GM21390 (cell line): ENCODE measurements at regions not wholly inside any gene's neighbourhood (a gene's known extent, or its start where the extent isn't known, plus 50 kb on each side); places are given as distances from the start of the nearest gene placed in this dataset.
"Not testable (repeated sequence)": the region's sequence is repeated elsewhere in the genome, so short reads cannot be mapped to it uniquely, and the experiment has no call there.

Experiments
- ATAC-seq: cut with Tn5 transposase; IDR thresholded peaks from one replicate; pipeline ENCODE4 v1.9.1; 2021; ENCODE audit not compliant: unreplicated experiment

DNA sequence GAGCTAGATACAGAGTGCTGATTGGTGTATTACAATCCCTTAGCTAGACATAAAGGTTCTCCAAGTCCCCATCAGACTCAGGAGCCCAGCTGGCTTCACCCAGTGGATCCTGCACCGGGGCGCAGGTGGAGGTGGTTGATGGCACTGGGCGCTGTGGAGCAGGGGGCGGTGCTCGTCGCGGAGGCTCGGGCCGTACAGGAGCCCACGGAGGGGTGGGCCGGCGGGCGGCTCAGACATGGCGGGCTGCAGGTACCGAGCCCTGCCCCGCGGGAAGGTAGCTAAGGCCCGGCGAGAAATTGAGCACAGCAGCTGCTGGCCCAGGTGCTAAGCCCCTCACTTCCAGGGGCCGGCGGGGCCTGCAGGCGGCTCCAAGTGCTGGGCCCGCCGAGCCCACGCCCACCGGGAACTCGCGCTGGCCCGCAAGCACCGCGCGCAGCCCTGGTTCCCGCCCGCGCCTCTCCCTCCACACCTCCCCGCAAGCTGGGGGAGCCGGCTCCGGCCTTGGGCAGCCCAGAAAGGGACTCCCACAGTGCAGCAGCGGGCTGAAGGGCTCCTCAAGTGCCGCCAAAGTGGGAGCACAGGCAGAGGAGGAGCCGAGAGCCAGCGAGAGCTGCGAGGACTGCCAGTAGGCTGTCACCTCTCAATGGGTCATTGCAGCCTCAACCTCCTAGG lies 96.4 kb upstream of the MYO10 start:
- ATAC-seq, result not testable (repeated sequence)

DNA sequence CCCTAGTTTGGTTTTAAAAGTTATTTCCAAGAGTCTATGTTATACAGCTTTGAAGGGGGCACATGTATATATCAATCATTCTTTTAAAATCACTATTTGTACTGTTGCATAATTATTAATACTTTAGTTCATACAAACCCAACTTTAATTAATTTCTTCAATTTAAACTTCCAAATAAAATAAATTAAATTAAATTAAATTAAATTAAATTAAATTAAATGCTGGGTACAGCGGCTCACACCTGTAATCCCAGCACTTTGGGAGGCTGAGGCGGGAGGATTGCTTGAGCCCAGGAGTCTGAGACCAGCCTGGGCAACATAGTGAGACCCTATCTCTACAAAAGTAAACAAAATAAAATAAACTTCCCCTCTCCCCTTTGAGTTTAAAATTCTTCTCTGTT lies 98.9 kb upstream of the MYO10 start:
- ATAC-seq, result not testable (repeated sequence)

DNA sequence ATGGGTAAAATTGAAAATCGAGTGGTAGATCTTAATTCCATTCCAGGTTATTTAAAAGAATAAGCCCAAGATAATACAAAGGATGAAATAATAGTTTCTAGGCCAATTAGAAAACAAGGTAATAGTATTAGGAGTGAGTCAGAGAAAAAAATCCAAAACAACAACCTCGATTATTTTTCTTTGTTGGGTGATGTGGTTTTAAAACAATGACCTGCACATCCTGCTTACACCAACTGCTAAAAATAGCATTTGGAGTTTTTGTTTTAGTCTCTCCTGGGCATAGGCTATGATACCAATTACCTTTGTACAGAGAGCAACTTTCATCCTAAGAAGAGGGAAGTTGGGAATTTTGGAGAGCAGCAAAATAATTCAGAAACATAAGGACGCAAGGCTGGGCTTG lies 101.7 kb upstream of the MYO10 start:
- ATAC-seq, result no peak

DNA sequence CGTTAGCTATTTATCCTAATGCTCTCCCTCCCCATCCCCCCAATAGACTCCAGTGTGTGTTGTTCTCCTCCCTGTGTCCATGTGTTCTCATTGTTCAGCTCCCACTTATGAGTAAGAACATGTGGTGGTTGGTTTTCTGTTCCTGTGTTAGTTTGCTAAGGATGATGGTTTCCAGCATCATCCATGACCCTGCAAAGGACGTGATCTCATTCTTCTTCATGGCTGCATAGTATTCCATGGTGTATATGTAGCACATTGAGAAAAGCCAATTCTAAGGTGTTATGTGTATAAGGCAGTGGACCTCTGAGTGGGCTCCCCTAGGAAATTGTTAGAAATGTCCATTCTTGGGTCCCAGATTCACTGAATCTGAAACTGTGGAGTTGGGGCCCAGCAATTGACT lies 103.1 kb upstream of the MYO10 start:
- no peak for ATAC-seq

DNA sequence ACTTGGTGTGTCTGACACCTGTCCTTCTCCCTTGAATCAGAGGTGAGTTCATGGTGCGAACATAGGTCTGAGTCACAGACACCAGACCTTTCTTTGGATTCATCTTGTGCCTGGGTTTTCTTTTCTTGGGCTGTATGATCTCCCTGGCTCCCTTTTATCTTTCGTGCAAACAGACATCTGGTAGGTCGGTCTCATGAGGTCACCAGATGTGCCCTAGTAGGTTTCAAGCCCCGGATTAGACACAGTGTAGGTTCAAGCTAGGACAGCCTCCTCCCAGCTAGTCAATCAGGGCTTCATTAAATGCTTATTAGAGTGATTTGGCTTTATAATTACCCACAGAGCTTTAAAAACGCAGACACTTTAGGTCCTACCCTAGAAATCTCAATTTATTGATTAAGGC lies 106.0 kb upstream of the MYO10 start:
- no peak for ATAC-seq

DNA sequence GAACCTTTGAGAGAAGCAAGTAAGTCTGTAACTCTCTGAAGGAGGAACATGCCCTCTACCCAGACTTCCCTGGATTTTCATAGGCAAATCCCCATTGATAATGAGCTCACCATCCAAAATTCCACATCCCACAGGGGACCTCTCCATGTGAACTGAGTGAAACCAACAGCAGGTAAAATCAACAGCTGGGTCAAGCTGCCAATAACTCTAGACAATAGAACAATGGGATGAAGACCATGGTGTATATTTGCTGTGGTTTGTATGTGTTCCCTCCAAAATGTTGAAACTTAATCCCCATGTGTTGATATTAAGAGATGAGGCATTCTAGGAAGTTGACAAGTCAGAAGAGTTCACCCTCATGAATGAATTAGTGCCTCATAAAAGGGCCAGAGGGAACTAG lies 110.2 kb upstream of the MYO10 start:
- ATAC-seq, result no peak

DNA sequence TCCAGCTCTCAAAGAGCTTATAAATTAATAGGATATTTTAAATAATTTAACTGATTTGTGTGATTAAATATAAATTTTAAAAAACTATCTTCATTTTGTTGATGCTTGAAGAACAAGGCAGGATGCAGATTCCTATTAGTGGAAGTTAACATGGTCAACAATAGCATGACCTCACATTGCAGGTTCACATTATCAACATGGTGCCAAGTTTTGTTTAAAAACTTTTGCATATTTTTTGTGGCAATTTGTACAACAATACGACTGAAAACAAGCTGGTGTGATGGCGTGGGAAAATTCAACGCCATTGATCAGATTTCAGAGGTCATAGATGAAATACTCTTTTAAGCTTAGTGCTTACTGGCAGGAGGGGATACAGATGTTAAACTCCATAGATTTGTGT lies 114.1 kb upstream of the MYO10 start:
- no peak for ATAC-seq

DNA sequence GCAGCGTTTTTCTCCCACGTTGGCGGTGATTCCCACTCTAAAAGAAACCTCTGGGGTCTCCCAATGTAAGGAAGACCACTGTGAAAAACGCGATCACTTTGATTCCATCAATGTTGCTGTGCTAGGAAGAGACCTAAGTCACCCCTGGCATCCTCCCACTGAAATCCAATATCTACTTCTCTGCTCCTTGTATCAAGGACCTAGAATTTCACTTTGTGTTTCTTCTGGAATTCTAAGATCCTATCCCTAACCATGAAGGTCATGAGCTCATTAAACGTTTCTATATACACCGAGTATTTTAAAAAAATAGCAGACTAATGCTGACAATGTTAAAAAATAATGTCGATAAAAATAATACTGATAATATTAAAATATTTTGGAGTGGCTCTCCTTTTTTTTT lies 118.8 kb upstream of the MYO10 start:
- no peak for ATAC-seq

DNA sequence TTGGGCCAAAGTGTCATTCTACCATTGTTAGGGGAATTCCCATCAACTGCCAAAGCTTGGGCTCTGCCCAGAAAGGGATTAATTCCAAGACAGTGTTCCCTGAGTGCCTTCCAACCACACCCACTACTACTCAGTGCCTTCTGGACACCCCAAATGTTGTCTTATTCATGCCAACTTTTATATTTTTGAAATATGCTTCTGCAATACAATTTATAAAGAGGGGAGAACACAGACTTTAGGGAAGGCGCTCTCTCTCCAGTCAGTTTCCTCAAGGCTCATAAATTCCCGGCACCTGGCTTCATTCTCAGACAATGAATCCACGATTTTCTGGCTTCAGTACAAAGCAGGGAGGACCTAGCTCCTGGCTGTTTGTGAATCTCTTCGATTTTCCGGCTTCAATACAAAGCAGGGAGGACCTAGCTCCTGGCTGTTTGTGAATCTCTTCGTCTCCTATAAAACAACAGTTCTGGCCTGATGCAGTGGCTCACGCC lies 120.1 kb upstream of the MYO10 start:
- ATAC-seq, result no peak

DNA sequence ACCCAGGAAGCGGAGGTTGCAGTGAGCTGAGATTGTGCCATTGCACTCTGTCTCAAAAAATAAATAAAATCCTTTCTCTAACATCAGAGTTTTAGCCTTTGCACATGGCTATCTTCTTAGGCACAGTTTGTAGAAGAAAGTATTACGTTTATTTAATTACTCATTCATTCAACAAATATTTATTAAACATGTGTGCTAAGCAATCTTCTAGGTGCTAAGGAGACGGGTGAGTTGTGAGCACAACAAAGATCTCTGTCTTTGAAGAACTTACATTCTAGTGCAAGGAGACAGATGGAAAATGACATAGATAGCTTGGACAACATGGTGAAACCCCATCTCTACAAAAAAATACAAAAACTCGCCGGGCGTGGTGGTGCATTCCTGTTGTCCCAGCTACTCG lies 122.3 kb upstream of the MYO10 start:
- ATAC-seq, result no peak

DNA sequence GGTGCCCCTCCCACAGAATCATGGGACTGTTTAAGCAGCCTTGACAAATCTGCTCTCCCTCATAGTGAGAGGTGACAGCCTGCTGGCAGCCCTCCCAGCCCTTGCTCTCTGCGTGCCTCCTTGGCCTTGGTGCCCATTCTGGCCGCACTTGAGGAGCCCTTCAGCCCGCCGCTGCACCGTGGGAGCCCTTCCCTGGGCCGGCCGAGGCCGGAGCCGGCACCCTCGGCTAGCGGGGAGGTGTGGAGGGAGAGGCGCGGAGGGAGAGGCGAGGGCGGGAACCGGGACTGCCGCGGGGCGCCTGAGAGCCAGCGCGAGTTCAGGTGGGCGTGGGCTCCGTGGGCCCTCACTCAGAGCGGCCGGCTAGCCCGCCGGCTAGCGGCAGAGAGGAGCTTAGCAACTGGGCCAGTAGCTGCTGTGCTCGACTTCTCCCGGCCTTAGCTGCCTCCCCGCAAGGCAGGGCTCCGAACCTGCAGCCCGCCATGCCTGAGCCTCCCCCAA lies 125.9 kb upstream of the MYO10 start:
- no peak for ATAC-seq

DNA sequence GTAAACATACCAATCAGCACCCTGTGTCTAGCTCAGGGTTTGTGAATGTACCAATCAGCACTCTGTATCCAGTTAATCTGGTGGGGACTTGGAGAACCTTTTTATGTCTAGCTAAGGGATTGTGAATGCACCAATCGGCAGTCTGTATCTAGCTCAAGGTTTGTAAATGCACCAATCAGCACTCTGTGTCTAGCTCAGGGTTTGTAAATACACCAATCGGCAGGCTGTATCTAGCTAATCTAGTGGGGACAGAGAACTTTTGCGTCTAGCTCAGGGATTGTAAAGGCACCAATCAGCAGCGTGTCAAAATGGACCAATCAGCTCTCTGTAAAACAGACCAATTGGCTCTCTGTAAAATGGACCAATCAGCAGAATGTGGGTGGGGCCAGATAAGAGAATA lies 126.7 kb upstream of the MYO10 start:
- ATAC-seq, result not testable (repeated sequence)

DNA sequence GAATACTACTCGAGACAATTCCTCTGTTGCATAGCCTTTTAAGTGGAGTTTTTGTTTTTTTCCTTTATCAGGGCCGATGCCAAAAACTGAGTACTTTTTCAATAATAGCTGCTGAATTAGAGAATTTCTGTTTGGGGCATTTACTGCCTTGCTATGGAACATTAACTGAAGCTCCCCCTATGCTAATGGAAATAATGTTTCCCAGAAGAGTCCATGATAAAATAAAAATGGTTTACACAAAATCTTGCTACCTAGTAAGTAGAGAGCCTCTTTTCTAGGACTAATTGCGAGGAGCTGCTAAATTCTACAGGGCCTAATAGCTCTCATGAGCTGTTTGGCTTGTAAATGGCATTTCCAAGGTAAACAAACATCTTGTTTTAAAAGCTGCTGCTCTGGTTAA lies 128.2 kb upstream of the MYO10 start:
- no peak for ATAC-seq

DNA sequence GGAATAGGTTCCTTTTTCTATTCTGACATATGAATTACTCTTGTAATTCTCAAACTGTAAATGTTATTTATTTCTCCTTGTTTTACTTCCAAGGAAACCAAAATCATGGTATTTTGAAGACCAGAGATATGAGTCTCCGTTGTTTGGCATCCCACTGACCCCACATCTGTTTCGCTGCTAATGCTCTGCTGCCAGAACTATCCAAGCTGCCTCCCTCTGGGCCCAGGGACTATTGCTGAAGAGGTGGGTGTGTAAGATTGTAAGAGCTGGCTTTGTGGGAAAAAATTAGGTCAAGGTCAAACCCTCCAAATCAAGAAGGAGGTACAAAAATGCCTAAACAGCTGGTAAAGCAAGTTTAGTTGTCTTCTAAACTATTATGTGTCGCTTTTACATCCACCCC lies 129.4 kb upstream of the MYO10 start:
- no peak for ATAC-seq

DNA sequence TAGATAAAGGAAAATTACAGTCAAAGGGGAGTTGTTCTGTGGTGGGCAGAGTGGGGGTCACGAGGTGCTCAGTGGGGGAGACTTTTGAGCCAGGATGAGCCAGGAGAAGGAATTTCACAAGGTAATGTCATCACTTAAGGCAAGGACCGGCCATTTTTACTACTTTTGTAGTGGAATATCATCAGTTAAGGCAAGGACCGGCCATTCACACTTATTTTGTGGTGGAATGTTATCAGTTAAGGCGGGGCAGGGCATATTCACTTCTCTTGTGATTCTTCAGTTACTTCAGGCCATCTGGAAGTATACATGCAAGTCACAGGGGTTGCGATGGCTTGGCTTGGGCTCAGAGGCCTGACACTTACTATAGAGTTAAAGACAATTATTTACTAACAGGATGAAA lies 129.9 kb upstream of the MYO10 start:
- ATAC-seq, result not testable (repeated sequence)

DNA sequence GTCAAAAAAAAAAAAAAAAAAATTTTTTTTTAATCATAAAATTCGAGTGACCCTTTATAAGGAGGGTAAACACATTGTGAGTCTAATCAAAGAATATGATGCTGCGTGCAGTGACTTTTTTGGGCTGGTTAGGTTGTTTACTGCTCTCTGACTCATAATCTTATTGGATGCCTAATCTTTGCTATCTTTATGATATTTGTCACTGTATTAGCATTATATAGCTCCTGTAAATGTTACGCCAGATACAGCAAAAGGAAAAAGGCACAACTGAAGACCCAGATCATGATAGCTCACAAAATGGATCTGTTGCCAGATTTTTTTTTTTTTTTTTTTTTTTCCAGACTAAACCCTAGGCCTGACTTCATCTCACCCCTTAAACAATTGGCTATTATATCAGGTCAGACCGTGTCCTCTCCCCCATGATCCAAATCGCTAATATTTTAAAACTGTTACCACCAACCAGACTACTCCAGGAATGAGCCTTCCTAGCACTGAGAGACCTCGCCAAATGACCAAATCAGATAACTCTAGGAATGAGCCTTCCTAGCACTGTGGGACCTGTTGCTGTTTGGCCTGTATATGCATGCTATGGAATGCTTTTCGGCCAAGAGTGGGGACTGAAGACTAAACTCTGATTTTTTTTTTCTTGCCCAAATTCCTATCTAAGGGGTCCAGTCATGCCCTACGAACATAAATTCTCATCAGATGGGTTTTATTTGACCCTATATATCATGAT lies 131.7 kb upstream of the MYO10 start:
- ATAC-seq, result no peak

DNA sequence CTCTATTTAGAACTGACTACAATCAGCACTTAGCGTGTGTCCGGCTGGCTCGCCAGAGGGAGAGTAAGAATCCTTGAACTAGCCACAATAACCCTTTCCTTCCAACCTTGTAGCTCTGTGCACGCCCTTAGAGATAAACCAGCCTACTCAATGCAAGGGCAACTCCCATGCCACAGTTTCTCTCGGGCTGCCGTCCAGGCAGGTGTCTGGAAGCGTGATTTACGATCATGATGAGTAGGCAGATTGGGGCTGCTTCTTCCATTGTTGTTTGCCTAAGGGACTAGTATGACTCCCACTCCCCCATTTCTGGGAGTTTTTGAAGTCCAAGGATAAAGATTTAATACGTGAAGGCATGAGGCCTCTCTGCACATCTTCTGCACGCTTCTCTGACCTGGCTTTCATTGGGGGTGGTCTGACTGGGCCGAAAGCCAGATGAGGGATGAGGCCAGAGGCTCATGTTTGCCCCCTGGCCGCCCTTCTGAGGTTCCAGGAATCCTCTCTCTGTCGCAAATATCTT lies 134.0 kb upstream of the MYO10 start:
- ATAC-seq, result no peak

DNA sequence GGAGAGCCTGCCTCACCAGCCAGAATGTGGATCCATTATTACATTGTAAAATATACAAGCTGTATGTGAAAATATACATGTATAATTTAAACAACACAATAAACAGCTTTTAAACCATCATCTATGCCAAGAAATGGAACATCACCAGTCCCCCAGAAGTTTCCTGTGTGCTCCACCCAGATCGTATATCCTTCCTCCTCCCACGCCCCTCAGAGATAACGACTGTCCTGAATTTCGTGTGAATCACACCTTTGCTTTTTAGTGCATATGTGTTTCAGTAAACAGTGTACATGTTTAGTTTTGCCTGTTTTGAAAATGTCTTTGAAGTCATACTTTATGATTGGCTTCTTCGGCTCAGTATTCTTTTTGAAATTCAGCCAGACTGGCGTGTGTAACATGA lies 134.6 kb upstream of the MYO10 start:
- no peak for ATAC-seq

DNA sequence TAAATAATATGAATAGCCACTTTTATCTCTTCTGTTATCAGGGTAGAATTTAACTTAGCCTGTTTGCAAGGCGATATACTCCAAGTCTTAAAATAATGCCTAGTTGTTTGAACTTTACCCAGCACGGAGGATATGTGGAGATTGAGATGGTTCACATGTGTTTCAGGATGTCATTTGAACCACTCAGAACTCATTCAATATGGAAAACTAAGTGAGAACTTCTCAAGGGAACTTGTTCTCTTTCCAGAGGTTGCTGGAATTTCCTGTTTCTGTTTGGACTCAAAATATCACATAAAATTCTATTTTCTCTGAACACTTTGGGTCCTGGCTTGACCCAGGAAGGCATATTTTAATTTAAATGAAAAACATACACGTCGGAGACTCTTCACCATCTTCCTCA lies 139.1 kb upstream of the MYO10 start:
- ATAC-seq, result no peak

DNA sequence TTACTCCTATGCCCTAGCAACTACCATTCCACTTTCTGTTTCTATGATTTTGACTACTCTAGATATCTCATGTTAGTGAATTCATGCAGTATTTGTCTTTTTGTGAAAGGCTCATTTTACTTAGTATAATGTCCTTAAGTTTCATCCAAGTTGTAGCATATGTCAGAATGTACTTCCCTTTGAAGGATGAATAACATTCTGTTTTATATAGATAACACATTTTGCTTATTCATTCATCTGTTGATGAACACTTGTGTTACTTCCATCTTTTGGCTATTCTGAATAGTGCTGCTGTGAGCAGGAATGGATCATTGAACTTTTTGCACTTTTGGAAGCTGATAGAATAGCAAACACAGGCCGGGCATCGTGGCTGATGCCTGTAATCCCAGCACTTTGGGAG lies 140.2 kb upstream of the MYO10 start:
- no peak for ATAC-seq

DNA sequence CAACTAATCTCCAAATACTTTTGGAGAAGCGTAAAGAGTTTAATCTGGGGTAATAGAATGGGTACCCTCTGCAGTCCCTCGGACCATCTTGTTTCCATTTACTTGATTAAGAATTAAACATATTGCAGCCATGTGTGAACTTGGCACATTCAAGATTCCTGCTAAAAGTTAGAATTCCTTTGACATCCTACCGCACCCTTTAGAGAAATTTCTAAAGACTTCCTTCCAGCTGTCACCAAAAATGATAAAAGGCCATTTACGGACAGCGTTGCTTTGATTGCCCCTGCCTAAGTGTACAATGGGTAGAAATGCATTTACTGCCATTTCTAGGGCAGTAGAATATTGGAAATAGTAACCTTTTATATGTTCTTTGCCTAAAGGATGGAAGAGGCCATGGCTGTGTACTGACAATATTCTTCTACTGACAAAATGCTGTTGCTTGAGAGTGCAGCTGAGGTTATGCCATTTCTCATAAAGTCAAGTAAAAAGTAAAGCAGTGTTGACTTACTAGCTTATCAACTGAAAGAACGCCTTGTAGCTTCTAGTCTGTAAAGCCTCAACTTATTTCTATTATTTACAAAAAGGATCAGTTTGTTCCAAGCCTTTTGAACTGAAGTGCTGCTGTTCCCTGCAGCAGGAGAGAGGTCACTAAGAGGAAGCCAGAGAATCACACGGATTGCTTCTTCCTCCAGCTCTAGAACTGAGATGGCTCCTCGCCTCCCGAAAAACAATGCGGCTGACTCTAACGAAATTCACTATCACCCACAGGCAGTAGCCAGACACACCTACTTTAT lies 139.8 kb upstream of the BASP1 start:
- ATAC-seq, result no peak

DNA sequence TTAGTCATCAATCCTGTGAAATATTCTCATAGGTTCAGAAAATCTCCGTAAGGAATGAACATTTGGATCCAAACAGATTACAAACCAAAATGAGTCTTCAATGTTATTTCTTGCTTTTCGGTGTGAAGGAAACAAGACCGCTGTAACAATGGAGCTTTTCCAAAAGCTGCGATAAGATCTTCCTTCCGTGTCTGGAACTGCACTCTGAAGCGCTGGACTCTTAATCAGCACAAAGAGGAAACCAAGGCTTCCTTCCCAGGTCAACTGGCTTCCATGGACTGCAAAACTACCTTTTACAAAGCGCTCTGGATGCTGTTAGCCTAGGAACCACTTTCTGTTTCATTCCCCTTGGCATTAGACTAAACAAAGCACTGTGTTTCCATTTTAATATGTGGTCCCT lies 137.9 kb upstream of the BASP1 start:
- ATAC-seq, result no peak
